Mesothelial cell of epicardium (in vitro differentiated cells): ENCODE measurements at regions not wholly inside any gene's neighbourhood (a gene's known extent, or its start where the extent isn't known, plus 50 kb on each side); places are given as distances from the start of the nearest gene placed in this dataset.

Experiments used
- DNase-seq, 2 experiments: peaks; one replicate each; pipeline ENCODE4 v3.0.0; 2021; ENCODE audit warnings: low spot score in 2 of 2; ENCODE audit not compliant: unreplicated experiment in 2 of 2
- H3K27ac Mint-ChIP-seq: 2 replicates; pipeline ENCODE4 v1.8.0; 2021; ENCODE audit warnings: mixed read lengths
- H3K27me3 Mint-ChIP-seq: 2 replicates; pipeline ENCODE4 v1.8.0; 2021; ENCODE audit warnings: low read depth, mixed read lengths
- H3K36me3 Mint-ChIP-seq: 2 replicates; pipeline ENCODE4 v1.8.0; 2021; ENCODE audit warnings: mixed read lengths
- H3K4me1 Mint-ChIP-seq: 2 replicates; pipeline ENCODE4 v1.8.0; 2021; ENCODE audit warnings: mixed read lengths
- H3K4me3 Mint-ChIP-seq: 2 replicates; pipeline ENCODE4 v1.8.0; 2021; ENCODE audit warnings: mild to moderate bottlenecking, moderate library complexity, mixed read lengths
- H3K9me3 Mint-ChIP-seq: 2 replicates; pipeline ENCODE4 v1.8.0; 2021; ENCODE audit warnings: mixed read lengths
- CTCF ChIP-seq: fragments of 200-600 bp; sonication (generic); IDR thresholded peaks from one replicate; pipeline ENCODE4 v1.5.0; 2021; ENCODE audit warnings: antibody characterized with exemption; ENCODE audit not compliant: unreplicated experiment

GRCh38 chr12:13311551-13311950 lies 115.0 kb downstream of the EMP1 start:
- peaks cover 5% of the 10 kb centered on the region for H3K4me1 Mint-ChIP-seq
- DNase-seq: no peak
- H3K9me3 Mint-ChIP-seq: peaks cover 11% of the 10 kb centered on the region
- no peak overlapping the region for H3K4me3 Mint-ChIP-seq
- H3K27me3 Mint-ChIP-seq: peaks cover 10% of the 10 kb centered on the region
- H3K36me3 Mint-ChIP-seq: no peaks in the 10 kb centered on the region
- TF ChIP-seq CTCF: no peak
- H3K27ac Mint-ChIP-seq: no peak overlapping the region

- Mint-ChIP-seq H3K36me3 (no peaks in the 10 kb centered on the region), H3K4me1 (no peaks in the 10 kb centered on the region), H3K9me3 (no peaks in the 10 kb centered on the region), H3K27ac (no peak overlapping the region), H3K27me3 (peaks cover 34% of the 10 kb centered on the region), H3K4me3 (no peak overlapping the region)
- no peak for TF ChIP-seq CTCF
- DNase-seq: no peak
Measured at GRCh38 chr12:13307143-13307816, 110.8 kb downstream of the EMP1 start.

- Mint-ChIP-seq H3K9me3 (peaks cover 9% of the 10 kb centered on the region), H3K4me3 (no peak overlapping the region), H3K36me3 (no peaks in the 10 kb centered on the region), H3K27ac (no peak overlapping the region), H3K4me1 (no peaks in the 10 kb centered on the region), H3K27me3 (peaks cover 41% of the 10 kb centered on the region)
- TF ChIP-seq CTCF: no peak
- DNase-seq: no peak
Measured at GRCh38 chr12:13304924-13305323, 108.4 kb downstream of the EMP1 start.

- TF ChIP-seq CTCF: no peak
- Mint-ChIP-seq H3K27ac (no peak overlapping the region), H3K4me3 (no peak overlapping the region), H3K9me3 (peaks cover 9% of the 10 kb centered on the region), H3K27me3 (peaks cover 33% of the 10 kb centered on the region), H3K36me3 (no peaks in the 10 kb centered on the region), H3K4me1 (no peaks in the 10 kb centered on the region)
- no peak for DNase-seq
Measured at GRCh38 chr12:13299457-13299856, 102.9 kb downstream of the EMP1 start.

GRCh38 chr12:13293096-13293495 lies 96.6 kb downstream of the EMP1 start:
- H3K27ac Mint-ChIP-seq: no peak overlapping the region
- no peak for DNase-seq
- no peak for TF ChIP-seq CTCF
- no peaks in the 10 kb centered on the region for H3K9me3 Mint-ChIP-seq
- H3K27me3 Mint-ChIP-seq: peaks cover 5% of the 10 kb centered on the region
- no peak overlapping the region for H3K4me3 Mint-ChIP-seq
- H3K36me3 Mint-ChIP-seq: no peaks in the 10 kb centered on the region
- peaks cover 14% of the 10 kb centered on the region for H3K4me1 Mint-ChIP-seq
